Astrocyte of the spinal cord (primary cell): ENCODE measurements at regions not wholly inside any gene's neighbourhood (a gene's known extent, or its start where the extent isn't known, plus 50 kb on each side); places are given as distances from the start of the nearest gene placed in this dataset.

ENCODE experiments used
- DNase-seq: peaks from one replicate; pipeline ENCODE4 v3.0.0; 2011; ENCODE audit warnings: low read depth, low spot score
- H3K4me3 ChIP-seq: 2 replicates; pipeline ENCODE4 v1.5.1; 2011; ENCODE audit warnings: low read depth, mild to moderate bottlenecking, low read length, moderate library complexity
- in situ Hi-C: cut with HindIII; loops from 2 replicates; pipeline ENCODE4 v1.10.0; 2017; ENCODE audit warnings: low sequenced_read_pairs
- TF ChIP-seq, protein P1 (sequence below): IDR thresholded peaks from 2 replicates; pipeline ENCODE4 v1.5.1; 2012; ENCODE audit warnings: low read depth, mild to moderate bottlenecking, low read length, inconsistent platforms

DNA sequence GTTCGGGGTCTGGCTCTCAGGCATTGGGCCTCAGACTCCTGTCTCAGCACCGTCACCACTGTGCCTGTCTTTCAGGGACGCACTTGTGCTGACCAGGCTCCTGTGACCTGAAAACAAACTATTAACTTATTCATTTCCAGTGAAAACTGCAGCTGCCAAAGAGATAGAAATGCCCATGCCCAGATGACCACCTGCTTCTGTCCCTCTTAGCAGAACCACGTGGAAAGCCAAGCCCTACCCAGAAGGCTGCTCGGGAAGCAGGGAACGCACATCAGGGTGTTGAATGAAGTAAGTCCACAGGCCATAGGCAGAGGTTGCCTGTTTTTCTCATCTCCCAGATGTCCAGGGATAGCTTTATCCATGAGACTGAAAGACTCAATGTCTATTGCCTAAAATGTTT is 219.3 kb downstream of the EBLN2 start:
- in situ Hi-C loops, result no loop called here
- H3K4me3 ChIP-seq, result no peak overlapping the region
- TF ChIP-seq, protein P1, sequence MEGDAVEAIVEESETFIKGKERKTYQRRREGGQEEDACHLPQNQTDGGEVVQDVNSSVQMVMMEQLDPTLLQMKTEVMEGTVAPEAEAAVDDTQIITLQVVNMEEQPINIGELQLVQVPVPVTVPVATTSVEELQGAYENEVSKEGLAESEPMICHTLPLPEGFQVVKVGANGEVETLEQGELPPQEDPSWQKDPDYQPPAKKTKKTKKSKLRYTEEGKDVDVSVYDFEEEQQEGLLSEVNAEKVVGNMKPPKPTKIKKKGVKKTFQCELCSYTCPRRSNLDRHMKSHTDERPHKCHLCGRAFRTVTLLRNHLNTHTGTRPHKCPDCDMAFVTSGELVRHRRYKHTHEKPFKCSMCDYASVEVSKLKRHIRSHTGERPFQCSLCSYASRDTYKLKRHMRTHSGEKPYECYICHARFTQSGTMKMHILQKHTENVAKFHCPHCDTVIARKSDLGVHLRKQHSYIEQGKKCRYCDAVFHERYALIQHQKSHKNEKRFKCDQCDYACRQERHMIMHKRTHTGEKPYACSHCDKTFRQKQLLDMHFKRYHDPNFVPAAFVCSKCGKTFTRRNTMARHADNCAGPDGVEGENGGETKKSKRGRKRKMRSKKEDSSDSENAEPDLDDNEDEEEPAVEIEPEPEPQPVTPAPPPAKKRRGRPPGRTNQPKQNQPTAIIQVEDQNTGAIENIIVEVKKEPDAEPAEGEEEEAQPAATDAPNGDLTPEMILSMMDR, result no peak

DNA sequence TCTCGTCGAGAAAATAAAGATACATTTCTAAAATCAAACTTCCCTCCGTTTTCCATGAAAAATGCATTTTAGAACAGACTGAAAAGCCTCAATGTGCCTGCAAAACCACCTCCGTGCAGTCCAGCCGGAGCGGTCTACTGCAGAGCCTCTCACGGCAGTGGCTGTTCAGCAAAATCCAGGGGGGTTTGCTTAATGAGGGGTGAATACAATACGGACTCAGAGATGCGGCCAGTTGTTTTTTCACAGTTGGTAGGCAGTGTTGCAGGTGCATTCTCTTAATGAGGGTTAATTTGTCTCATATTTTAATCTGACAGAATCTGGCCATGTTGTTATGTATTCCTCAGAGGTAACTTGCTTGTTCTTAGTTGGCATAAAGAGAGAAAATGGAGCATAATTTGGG is 223.0 kb downstream of the EBLN2 start:
- in situ Hi-C loops, result no loop called here
- TF ChIP-seq, protein P1, result no peak
- DNase-seq, result no peak
- no peak overlapping the region for H3K4me3 ChIP-seq

More for the DNA sequence above, 219.3 kb downstream of the EBLN2 start:
- no peak for DNase-seq

DNA sequence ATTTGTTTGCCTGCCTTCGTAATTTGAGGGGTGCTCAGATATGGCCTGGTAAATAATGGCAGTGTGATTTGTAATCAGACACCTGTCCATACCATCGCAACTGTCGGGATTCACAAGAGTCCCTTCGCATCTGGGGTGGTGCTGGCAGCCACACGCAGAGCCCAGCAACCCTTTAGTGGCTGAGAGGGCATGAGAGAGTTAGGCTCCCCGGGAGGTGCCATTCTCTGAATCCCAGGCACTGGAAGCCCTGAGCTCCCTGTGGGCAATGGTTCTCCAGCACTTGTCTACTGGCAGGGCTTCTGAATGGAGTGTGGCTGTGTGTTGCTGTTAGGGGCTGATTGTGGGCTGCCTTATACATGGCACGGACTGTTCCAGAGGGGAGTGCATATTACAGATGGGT is 230.1 kb downstream of the EBLN2 start:
- no peak overlapping the region for H3K4me3 ChIP-seq
- DNase-seq, result no peak
- in situ Hi-C loops, result no loop called here
- TF ChIP-seq, protein P1, result no peak

DNA sequence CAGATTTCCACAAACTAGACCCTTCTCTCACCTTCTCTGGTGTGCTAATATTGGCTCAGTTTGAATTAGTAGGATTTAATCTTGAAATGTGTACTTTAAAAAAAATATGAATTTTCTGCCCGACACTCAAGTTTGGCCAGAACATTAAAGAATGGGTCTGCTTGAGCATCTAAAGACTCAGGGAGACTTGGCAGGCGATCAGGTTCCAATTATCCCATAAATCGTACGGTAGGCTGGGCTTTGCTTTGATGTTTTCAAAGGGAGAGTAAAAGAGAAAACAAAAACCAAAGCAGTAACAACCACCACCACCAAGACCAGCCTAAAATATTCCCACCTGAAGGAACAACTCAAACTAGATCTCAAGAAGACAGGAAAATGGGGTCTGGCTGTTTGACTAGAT is 230.8 kb downstream of the EBLN2 start:
- no peak overlapping the region for H3K4me3 ChIP-seq
- DNase-seq, result no peak
- in situ Hi-C loops, result no loop called here
- TF ChIP-seq, protein P1, result no peak

DNA sequence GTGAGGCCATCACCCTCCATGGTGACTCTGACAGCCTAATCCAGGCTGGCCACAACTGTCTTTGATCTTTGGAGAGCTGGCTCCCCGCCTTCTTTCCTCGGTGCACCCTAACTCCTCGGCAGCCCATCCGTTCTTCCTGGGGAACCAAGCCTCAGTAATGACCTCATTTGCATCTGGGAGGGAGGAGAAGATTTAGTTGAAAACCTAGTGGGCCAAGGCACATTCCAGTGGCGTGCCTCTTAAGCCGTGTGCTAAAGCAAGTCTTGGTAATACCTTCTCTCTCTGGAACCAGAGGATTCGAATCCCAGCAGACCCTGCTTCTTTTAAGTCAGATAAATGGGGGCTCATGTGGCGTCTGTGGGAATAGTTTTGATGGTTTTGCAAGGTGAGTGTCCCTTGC is 233.1 kb downstream of the EBLN2 start:
- in situ Hi-C loops, result no loop called here
- no peak overlapping the region for H3K4me3 ChIP-seq
- TF ChIP-seq, protein P1, result no peak
- no peak for DNase-seq

DNA sequence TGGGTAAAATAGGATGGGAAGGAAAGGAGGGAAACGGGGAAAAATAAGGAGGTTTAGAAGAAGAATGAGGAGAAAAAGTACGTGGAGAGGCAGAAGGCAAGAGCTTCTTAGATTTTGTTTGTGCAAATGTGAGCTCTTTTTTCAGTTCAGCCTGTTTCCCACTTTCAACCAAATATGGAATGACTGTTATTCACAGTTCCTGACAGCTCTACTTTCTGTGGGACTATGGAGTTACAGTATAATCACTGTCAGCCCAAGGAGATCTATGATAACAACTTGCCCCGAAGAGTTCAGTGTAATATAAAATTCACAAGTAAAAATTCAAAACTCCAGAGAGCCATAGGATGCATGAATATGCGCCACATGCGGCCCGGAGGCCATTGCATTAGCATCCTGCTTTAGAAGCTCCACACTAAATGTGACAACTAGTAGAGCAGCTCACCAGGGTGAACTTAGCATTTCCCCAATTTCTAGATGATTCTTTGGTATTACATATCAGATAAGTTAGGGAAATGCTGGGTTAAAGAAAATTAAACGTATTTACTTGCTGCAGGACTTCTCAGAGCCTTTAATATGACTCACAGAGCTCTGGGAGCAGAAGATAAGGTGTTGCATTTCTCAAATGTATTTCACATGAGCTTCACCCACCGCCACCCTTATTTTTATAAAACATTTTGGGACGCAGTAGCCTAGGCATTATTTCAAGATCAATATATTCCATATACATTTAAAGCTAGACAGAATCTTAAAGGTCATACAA is 234.6 kb downstream of the EBLN2 start:
- DNase-seq, result no peak
- H3K4me3 ChIP-seq, result no peak overlapping the region
- in situ Hi-C loops, result no loop called here
- TF ChIP-seq, protein P1, result no peak
